ENCODE measurements at regions not wholly inside any gene's neighbourhood (a gene's known extent, or its start where the extent isn't known, plus 50 kb on each side); places are given as distances from the start of the nearest gene placed in this dataset.

GRCh38 chr15:48062148-48062872 is 58.5 kb upstream of the SLC24A5 start:
- Histone ChIP-seq H3K23me2 (ENCODE audit: low read depth, low read length) (no peaks in the 10 kb centered on the region), H2BK15ac (ENCODE audit: low read length) (no peak overlapping the region), H2BK5ac (ENCODE audit: low read depth, low read length) (no peak overlapping the region), H2AK5ac (ENCODE audit: low read depth, low read length) (no peak overlapping the region), H3K27ac (ENCODE audit: low read depth, low read length) (no peak overlapping the region), H3K4me3 (ENCODE audit: extremely low read depth in 1 of 4, insufficient read depth in 2 of 4, low read depth in 3 of 4, low read length in 4 of 4) (no peak overlapping the region), H4K20me1 (replicated peaks in 1 of 2; ENCODE audit: control insufficient read depth in 1 of 2, insufficient read depth in 2 of 2, low read length in 2 of 2) (no peaks in the 10 kb centered on the region), H3K36me3 (ENCODE audit: control insufficient read depth in 2 of 4, insufficient read depth in 4 of 4, low read length in 3 of 4) (no peaks in the 10 kb centered on the region), H3K14ac (ENCODE audit: insufficient read length) (no peak overlapping the region), H2AFZ (ENCODE audit: low read length) (no peak overlapping the region), H3K4ac (replicated peaks; ENCODE audit: insufficient read length, low read depth, low read length) (no peak overlapping the region), H3K18ac (ENCODE audit: extremely low read depth, low read length) (no peak overlapping the region), H3K9me3 (ENCODE audit: insufficient read depth in 2 of 2, low read depth in 1 of 2, low read length in 1 of 2) (no peaks in the 10 kb centered on the region), H2BK20ac (ENCODE audit: low read length) (no peak overlapping the region), H4K8ac (ENCODE audit: extremely low read depth, insufficient read depth, low read length) (no peak overlapping the region), H3K9ac (replicated peaks in 1 of 4; ENCODE audit: extremely low read depth in 1 of 4, low read depth in 3 of 4, low read length in 3 of 4) (no peak overlapping the region), H3K4me2 (ENCODE audit: insufficient read depth in 1 of 2, low read depth in 2 of 2, low read length in 2 of 2) (no peak overlapping the region), H2BK12ac (ENCODE audit: low read depth, low read length) (no peak overlapping the region), H3K56ac (replicated peaks; ENCODE audit: insufficient read length, low read depth, low read length) (no peak overlapping the region), H3K4me1 (replicated peaks in 1 of 4; ENCODE audit: control insufficient read depth in 3 of 4, insufficient read depth in 4 of 4, low read length in 3 of 4) (no peaks in the 10 kb centered on the region; a peak in 1 of 7 replicates), H4K91ac (replicated peaks; ENCODE audit: insufficient read length, low read length) (no peak overlapping the region), H3K79me2 (ENCODE audit: control insufficient read depth in 1 of 2, insufficient read depth in 2 of 2, low read length in 2 of 2) (no peaks in the 10 kb centered on the region), H3K27me3 (replicated peaks in 1 of 4; ENCODE audit: control insufficient read depth in 3 of 4, extremely low read depth in 1 of 4, insufficient read depth in 3 of 4, low read length in 3 of 4) (no peaks in the 10 kb centered on the region), H4K5ac (ENCODE audit: insufficient read length, low read depth, low read length) (no peak overlapping the region), H3K23ac (ENCODE audit: insufficient read length) (no peak overlapping the region), H3K79me1 (ENCODE audit: low read depth, low read length) (no peaks in the 10 kb centered on the region; the same call in 1 of the 2 replicates), H2BK120ac (replicated peaks; ENCODE audit: low read depth, low read length) (no peak overlapping the region)
- DNase-seq (ENCODE audit: low read depth in 1 of 2, low spot score in 2 of 2) (no peak), FAIRE-seq (no peak)
- WGBS, 2 experiments (ENCODE audit: extremely low coverage in 1 of 2, insufficient coverage in 1 of 2, insufficient read length in 1 of 2, insufficient replicate concordance in 2 of 2, low coverage in 1 of 2, low lambda C conversion rate in 2 of 2, missing lambda C conversion rate in 1 of 2): 84% methylated on average over 11 of the region's 11 CpGs; no CpG with 5 or more reads in 1 of the 2 experiments
- ChIA-PET CTCF (ENCODE audit: partially characterized antibody) (interaction anchor here (1.0 to 2.3 kb wide), 5 partner anchors 12 to 867 kb away, joined by 3 to 12 read pairs (median 3); no protein-coding TSS in a partner anchor), POLR2A (ENCODE audit: partially characterized antibody) (interaction anchor here (1.7 kb wide), 1 partner anchor 11 kb away, joined by 4 read pairs; no protein-coding TSS in a partner anchor)
- TF ChIP-seq CREB1 (IDR thresholded peaks at IDR 0.05) (no peak), POLR2AphosphoS5 (IDR thresholded peaks at IDR 0.05; ENCODE audit: low read depth, low read length) (no peak), ZNF274 (IDR thresholded peaks at IDR 0.05; ENCODE audit: borderline replicate concordance, extremely low read depth, low read length) (no peak), TAF1 (IDR thresholded peaks at IDR 0.05; ENCODE audit: low read depth, low read length) (no peak), BCL11A (IDR thresholded peaks at IDR 0.05; ENCODE audit: low read depth in 2 of 2, low read length in 2 of 2) (no peak), SUZ12 (IDR thresholded peaks at IDR 0.05; ENCODE audit: low read length) (no peak), PHF8 (conservative IDR thresholded peaks at IDR 0.05; ENCODE audit: low read depth, low read length) (no peak), HDAC6 (IDR thresholded peaks at IDR 0.05; ENCODE audit: low read depth, low read length) (no peak)
